Hepatocyte (in vitro differentiated cells): ENCODE measurements at regions not wholly inside any gene's neighbourhood (a gene's known extent, or its start where the extent isn't known, plus 50 kb on each side); places are given as distances from the start of the nearest gene placed in this dataset.

ENCODE experiments used
- DNase-seq: peaks from one replicate; pipeline ENCODE4 v3.0.0-alpha.2; 2016; ENCODE audit warnings: low spot score
- H2AFZ ChIP-seq: fragments of 200-600 bp; sonication (generic); 2 replicates; pipeline ENCODE4 v1.6.0; 2016; ENCODE audit warnings: antibody characterized with exemption, mild to moderate bottlenecking
- H3K27ac ChIP-seq: fragments of 200-600 bp; sonication (generic); 2 replicates; pipeline ENCODE4 v1.5.1; 2016; ENCODE audit warnings: mild to moderate bottlenecking
- H3K27me3 ChIP-seq: fragments of 200-600 bp; sonication (generic); 2 replicates; pipeline ENCODE4 v1.6.1; 2016
- H3K36me3 ChIP-seq: fragments of 200-600 bp; sonication (generic); replicated peaks from 2 replicates; pipeline ENCODE4 v1.5.1; 2016; ENCODE audit warnings: low read depth; ENCODE audit not compliant: insufficient read depth
- H3K4me1 ChIP-seq: fragments of 200-600 bp; sonication (generic); 2 replicates; pipeline ENCODE4 v1.5.1; 2016; ENCODE audit warnings: mild to moderate bottlenecking, moderate library complexity; ENCODE audit not compliant: insufficient read depth
- H3K4me2 ChIP-seq: fragments of 200-600 bp; sonication (generic); 2 replicates; pipeline ENCODE4 v1.6.0; 2016
- H3K4me3 ChIP-seq: fragments of 200-600 bp; sonication (generic); 2 replicates; pipeline ENCODE4 v1.5.1; 2016; ENCODE audit warnings: mild to moderate bottlenecking
- H3K79me2 ChIP-seq: fragments of 200-600 bp; sonication (generic); 2 replicates; pipeline ENCODE4 v1.6.0; 2017; ENCODE audit warnings: mild to moderate bottlenecking
- H3K9me2 ChIP-seq: fragments of 200-600 bp; sonication (generic); replicated peaks from 2 replicates; pipeline ENCODE4 v1.6.0; 2017; ENCODE audit warnings: mild to moderate bottlenecking; ENCODE audit not compliant: insufficient read depth
- H3K9me3 ChIP-seq: fragments of 200-600 bp; sonication (generic); 2 replicates; pipeline ENCODE4 v1.5.1; 2016; ENCODE audit warnings: low read depth, mild to moderate bottlenecking
- H4K20me1 ChIP-seq: fragments of 200-600 bp; sonication (generic); 2 replicates; pipeline ENCODE4 v1.6.0; 2016; ENCODE audit warnings: mild to moderate bottlenecking; ENCODE audit not compliant: insufficient read depth, poor library complexity, severe bottlenecking
- EZH2 ChIP-seq: fragments of 200-600 bp; sonication (generic); IDR thresholded peaks from 2 replicates; pipeline ENCODE4 v1.6.1; 2016; ENCODE audit warnings: antibody characterized with exemption, mild to moderate bottlenecking, borderline replicate concordance
- EZH2phosphoT487 ChIP-seq: fragments of 200-600 bp; sonication (generic); IDR thresholded peaks from one replicate; pipeline ENCODE4 v1.6.1; 2018; ENCODE audit warnings: antibody characterized with exemption, mild to moderate bottlenecking, low read depth, moderate library complexity; ENCODE audit not compliant: unreplicated experiment, severe bottlenecking
- WGBS: methylation state at CpG from one replicate; pipeline ENCODE4 v1.1.6; 2016; ENCODE audit warnings: low lambda C conversion rate; ENCODE audit errors: missing lambda C conversion rate; 5-methylcytosine and 5-hydroxymethylcytosine counted together
- TF ChIP-seq, protein P1 (sequence below): fragments of 200-600 bp; sonication (generic); IDR thresholded peaks from 2 replicates; pipeline ENCODE4 v1.5.1; 2016; ENCODE audit warnings: antibody characterized with exemption, mild to moderate bottlenecking; ENCODE audit not compliant: poor library complexity

GRCh38 chr4:125428832-125429231 is 114.1 kb downstream of the FAT4 start:
- H3K79me2 ChIP-seq = no peaks in the 10 kb centered on the region
- TF ChIP-seq, protein P1, sequence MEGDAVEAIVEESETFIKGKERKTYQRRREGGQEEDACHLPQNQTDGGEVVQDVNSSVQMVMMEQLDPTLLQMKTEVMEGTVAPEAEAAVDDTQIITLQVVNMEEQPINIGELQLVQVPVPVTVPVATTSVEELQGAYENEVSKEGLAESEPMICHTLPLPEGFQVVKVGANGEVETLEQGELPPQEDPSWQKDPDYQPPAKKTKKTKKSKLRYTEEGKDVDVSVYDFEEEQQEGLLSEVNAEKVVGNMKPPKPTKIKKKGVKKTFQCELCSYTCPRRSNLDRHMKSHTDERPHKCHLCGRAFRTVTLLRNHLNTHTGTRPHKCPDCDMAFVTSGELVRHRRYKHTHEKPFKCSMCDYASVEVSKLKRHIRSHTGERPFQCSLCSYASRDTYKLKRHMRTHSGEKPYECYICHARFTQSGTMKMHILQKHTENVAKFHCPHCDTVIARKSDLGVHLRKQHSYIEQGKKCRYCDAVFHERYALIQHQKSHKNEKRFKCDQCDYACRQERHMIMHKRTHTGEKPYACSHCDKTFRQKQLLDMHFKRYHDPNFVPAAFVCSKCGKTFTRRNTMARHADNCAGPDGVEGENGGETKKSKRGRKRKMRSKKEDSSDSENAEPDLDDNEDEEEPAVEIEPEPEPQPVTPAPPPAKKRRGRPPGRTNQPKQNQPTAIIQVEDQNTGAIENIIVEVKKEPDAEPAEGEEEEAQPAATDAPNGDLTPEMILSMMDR = no peak
- TF ChIP-seq EZH2phosphoT487 = no peak
- TF ChIP-seq EZH2 = no peak
- no peak overlapping the region for H3K27ac ChIP-seq
- H2AFZ ChIP-seq = no peak overlapping the region
- DNase-seq = no peak
- H4K20me1 ChIP-seq = peaks cover 9% of the 10 kb centered on the region
- H3K36me3 ChIP-seq = no peaks in the 10 kb centered on the region
- 58% methylated on average over 2 of the region's 2 CpGs for WGBS
- H3K4me3 ChIP-seq = no peak overlapping the region
- H3K4me1 ChIP-seq = peaks cover 5% of the 10 kb centered on the region
- no peaks in the 10 kb centered on the region for H3K9me2 ChIP-seq
- H3K9me3 ChIP-seq = no peaks in the 10 kb centered on the region
- no peak overlapping the region for H3K4me2 ChIP-seq
- H3K27me3 ChIP-seq = no peaks in the 10 kb centered on the region

DNA sequence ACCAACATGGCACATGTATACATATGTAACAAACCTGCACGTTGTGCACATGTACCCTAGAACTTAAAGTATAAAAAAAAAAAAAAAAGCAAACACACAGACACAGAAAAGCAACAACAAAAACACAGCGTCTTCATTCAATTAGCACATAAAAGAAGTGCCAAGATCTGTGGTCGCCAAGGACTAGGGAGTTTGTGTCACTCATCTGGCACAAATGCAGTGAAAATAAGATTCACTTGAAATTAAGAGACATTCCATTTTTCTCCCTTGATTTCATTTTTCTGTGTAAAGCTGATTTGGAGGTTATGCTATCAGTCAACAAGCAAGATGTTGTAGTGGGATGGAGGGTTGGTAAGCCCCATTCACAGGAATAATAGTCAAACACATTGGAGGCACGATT is 115.3 kb downstream of the FAT4 start:
- Histone ChIP-seq H3K4me1 (peaks cover 5% of the 10 kb centered on the region), H3K9me3 (no peaks in the 10 kb centered on the region), H3K27me3 (no peaks in the 10 kb centered on the region), H2AFZ (no peak overlapping the region), H3K36me3 (no peaks in the 10 kb centered on the region), H3K4me2 (no peak overlapping the region), H3K27ac (no peak overlapping the region), H3K4me3 (no peak overlapping the region), H4K20me1 (peaks cover 9% of the 10 kb centered on the region), H3K9me2 (no peaks in the 10 kb centered on the region), H3K79me2 (no peaks in the 10 kb centered on the region)
- TF ChIP-seq EZH2phosphoT487 = no peak
- TF ChIP-seq EZH2 = no peak
- TF ChIP-seq, protein P1 = no peak
- WGBS = 70% methylated on average over 4 of the region's 4 CpGs
- no peak for DNase-seq

- TF ChIP-seq EZH2phosphoT487 (no peak), EZH2 (no peak)
- TF ChIP-seq, protein P1 = peak; percentile 10
- WGBS = 32% methylated on average over 2 of the region's 2 CpGs
Measured at GRCh38 chr4:125432078-125432477, 117.3 kb downstream of the FAT4 start.

GRCh38 chr4:125433453-125433852 is 118.7 kb downstream of the FAT4 start:
- no peak overlapping the region for H3K27ac ChIP-seq
- no peak for TF ChIP-seq EZH2phosphoT487
- no peak for TF ChIP-seq EZH2
- TF ChIP-seq, protein P1 = no peak
- peaks cover 5% of the 10 kb centered on the region for H4K20me1 ChIP-seq
- H3K4me3 ChIP-seq = no peak overlapping the region
- DNase-seq = no peak
- no peaks in the 10 kb centered on the region for H3K79me2 ChIP-seq
- H3K9me2 ChIP-seq = no peaks in the 10 kb centered on the region
- H3K4me1 ChIP-seq = peaks cover 5% of the 10 kb centered on the region
- H3K9me3 ChIP-seq = no peaks in the 10 kb centered on the region
- H2AFZ ChIP-seq = no peak overlapping the region
- 75% methylated on average over 2 of the region's 2 CpGs for WGBS
- H3K27me3 ChIP-seq = no peaks in the 10 kb centered on the region
- no peaks in the 10 kb centered on the region for H3K36me3 ChIP-seq
- no peak overlapping the region for H3K4me2 ChIP-seq

More at GRCh38 chr4:125432078-125432477, 117.3 kb downstream of the FAT4 start:
- Histone ChIP-seq H4K20me1 (peaks cover 5% of the 10 kb centered on the region), H3K79me2 (no peaks in the 10 kb centered on the region), H3K27ac (no peak overlapping the region), H3K36me3 (no peaks in the 10 kb centered on the region), H3K27me3 (no peaks in the 10 kb centered on the region), H3K4me3 (no peak overlapping the region), H3K4me2 (no peak overlapping the region), H3K9me3 (no peaks in the 10 kb centered on the region), H3K9me2 (no peaks in the 10 kb centered on the region), H3K4me1 (peaks cover 5% of the 10 kb centered on the region), H2AFZ (no peak overlapping the region)
- peak; percentile 13 for DNase-seq
